GM21529 (cell line): ENCODE measurements at regions not wholly inside any gene's neighbourhood (a gene's known extent, or its start where the extent isn't known, plus 50 kb on each side); places are given as distances from the start of the nearest gene placed in this dataset.
"Not testable (repeated sequence)": the region's sequence is repeated elsewhere in the genome, so short reads cannot be mapped to it uniquely, and the experiment has no call there.

Experiments
- ATAC-seq: cut with Tn5 transposase; IDR thresholded peaks from one replicate; pipeline ENCODE4 v1.9.1; 2021; ENCODE audit not compliant: unreplicated experiment

GRCh38 chr10:109308971-109309370, 614.3 kb downstream of the XPNPEP1 start:
- ATAC-seq: no peak

- not testable (repeated sequence) for ATAC-seq
These were observed 616.2 kb downstream of the XPNPEP1 start for GRCh38 chr10:109307102-109307501.

- no peak for ATAC-seq
These were observed 616.6 kb downstream of the XPNPEP1 start for GRCh38 chr10:109306698-109307097.

- no peak for ATAC-seq
These were observed 635.5 kb downstream of the XPNPEP1 start for GRCh38 chr10:109287858-109288257.

- no peak for ATAC-seq
These were observed 640.8 kb downstream of the XPNPEP1 start for GRCh38 chr10:109282510-109282909.

DNA sequence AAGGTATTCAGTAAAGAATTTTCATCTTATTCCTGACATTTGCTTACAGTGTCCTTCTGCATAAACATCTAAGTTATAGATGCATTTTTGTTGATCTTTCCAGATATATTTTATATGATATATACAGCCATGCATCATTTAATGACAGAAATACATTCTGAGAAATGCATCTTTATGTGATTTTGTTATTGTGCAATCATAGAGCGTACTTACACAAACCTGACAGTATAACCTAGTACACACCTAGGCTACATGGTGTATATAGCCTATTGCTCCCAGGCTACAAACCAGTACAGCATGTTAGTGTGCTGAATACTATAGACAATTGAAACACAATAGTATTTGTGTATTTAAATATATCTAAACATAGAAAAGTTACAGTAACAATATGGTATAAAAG, 642.0 kb downstream of the XPNPEP1 start:
- no peak for ATAC-seq

GRCh38 chr10:109280837-109281236, 642.5 kb downstream of the XPNPEP1 start:
- ATAC-seq: no peak

GRCh38 chr10:109277456-109277855, 645.9 kb downstream of the XPNPEP1 start:
- no peak for ATAC-seq

DNA sequence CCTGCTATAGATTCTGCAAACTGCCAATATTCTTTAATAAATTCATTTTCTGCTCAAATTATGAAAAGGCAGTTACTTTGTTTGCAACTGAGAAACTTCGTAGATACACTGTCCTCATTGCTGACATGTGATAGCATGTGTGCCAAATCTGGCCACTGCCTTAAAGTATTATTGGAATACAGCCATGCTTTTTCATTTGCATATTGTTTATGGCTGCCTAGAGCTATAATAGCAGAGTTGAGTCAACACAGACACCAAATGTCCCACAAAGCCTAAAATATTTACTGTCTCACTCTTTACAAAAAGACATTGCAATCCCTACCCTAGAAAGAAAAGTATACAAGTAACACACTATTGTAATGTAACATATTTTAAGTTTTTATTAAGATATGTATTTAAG, 647.4 kb downstream of the XPNPEP1 start:
- no peak for ATAC-seq

DNA sequence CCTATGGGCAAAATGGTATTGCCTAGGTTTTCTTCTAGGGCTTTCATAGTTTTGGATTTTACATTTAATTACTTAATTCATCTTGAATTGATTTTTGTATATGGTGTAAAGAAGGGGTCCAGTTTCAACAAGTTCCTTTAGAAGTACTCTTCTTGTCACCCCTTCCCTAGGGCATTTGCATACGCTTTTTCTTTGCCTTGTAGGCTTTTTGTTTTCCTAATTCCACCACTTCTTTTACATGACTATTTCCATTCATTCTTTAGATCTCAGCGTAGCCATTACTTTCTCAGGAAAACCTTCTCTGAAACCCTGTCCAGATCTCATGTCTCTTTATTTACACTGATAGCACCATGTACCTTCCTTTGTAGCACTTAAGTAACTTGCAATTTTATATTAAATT, 648.6 kb downstream of the XPNPEP1 start:
- no peak for ATAC-seq

DNA sequence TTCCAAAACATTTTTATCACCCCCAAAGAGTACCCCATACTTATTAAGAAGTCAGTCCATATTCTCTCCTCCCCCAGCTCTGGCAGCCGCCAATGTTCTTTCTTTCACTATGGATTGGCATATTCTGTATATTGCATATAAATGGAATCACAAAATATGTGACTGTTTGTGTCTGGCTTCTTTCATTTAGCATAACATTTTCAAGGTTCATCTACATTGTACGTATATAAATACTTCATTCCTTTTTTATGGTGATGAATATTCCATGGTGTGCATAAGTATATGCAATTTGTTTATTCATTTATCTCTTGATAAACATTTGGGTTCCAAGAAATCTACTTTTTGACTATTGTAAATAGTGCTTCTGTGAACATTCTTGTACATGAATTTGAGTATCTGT, 653.1 kb downstream of the XPNPEP1 start:
- ATAC-seq: no peak

GRCh38 chr10:109264004-109264403, 659.3 kb downstream of the XPNPEP1 start:
- no peak for ATAC-seq

- ATAC-seq: no peak
These were observed 662.1 kb downstream of the XPNPEP1 start for GRCh38 chr10:109261231-109261630.

DNA sequence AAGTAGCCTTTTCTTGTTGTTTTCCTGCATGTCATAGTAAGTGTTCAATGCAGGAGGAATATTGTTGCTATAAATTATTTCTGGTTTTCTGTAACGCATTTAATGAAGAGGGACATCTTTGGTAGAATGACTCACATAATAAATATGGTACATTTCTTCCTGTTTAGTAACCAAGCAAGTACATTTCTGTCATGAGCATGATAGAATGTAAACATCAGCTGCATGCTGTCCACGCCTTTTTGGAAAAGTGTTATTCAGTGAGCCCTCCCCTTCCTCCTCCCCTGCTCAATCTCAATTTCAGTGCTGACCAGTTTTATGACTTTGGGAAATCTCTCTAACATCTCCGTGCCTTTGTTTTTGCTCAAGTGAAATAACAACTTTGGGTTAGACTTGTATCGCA, 664.0 kb downstream of the XPNPEP1 start:
- ATAC-seq: no peak

GRCh38 chr10:109253306-109253705, 670.0 kb downstream of the XPNPEP1 start:
- ATAC-seq: no peak

GRCh38 chr10:109250152-109250551, 673.2 kb downstream of the XPNPEP1 start:
- ATAC-seq: no peak

DNA sequence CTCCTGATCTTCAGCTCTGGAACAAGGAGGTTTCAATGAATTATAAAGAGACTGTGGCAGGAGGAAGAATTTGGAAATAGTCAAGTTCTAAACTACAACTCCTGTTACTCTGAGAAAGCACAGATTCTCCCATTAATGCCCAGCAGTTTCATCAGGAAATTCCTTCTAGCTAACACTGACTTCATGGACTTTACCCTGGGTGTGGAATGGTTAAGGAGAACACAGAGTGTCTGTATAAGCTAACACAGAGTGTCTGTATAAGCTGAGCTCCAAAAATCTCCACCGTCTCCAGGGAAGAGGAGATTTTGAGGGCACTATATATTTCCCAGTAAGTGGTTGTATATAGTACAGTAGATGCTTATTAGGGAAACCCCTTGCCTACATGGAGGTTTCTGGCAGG, 675.5 kb downstream of the XPNPEP1 start:
- no peak for ATAC-seq

DNA sequence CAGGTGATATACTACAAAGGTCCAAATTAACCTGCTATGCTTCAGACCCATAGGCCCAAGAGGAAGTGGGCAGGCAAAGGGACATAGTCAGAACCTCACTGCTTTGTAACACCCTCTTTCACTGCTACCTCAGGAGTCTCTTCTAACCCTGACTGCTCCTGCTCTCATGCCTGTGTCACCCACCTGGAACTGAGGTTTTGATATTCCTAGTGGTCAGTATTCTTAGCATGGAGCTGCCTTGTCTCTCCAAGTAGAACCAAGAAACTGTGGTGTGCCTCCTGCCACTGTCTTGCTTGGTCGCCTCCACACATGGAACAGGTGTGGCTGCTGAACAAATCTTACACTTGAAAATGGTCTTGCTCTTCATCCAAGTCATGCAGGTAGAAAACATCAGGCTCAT, 677.5 kb downstream of the XPNPEP1 start:
- ATAC-seq: no peak

GRCh38 chr10:109239371-109239770, 683.9 kb downstream of the XPNPEP1 start:
- ATAC-seq: no peak

- ATAC-seq: no peak
These were observed 685.6 kb downstream of the XPNPEP1 start for GRCh38 chr10:109237682-109238081.

DNA sequence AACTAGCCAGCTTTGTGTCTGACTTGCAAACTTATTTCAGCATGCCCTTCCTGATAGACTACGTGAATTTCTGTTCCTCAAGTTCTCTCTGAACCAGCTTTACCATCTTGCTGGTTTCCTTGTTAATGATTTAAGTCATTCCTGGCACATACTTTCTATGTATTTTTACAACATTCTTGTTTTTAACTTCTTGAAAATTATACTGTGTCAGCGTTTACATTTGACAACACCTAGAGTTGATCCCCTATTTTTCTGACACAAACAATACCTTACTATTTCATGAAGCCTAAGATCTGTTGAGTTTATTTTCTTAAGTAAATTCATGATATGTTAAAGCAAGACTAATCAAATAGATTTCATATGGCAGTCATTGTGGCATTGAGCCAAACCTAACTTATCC, 686.3 kb downstream of the XPNPEP1 start:
- no peak for ATAC-seq

- not testable (repeated sequence) for ATAC-seq
These were observed 699.8 kb downstream of the XPNPEP1 start for GRCh38 chr10:109223533-109223932.

- no peak for ATAC-seq
These were observed 703.2 kb downstream of the XPNPEP1 start for GRCh38 chr10:109219935-109220605.
